H1 (cell line): ENCODE measurements at regions not wholly inside any gene's neighbourhood (a gene's known extent, or its start where the extent isn't known, plus 50 kb on each side); places are given as distances from the start of the nearest gene placed in this dataset.

ENCODE experiments used
- CTCF ChIA-PET: fragments of 300-600 bp; sonication (Branson Sonifier 250); formaldehyde crosslinking; loops from one replicate; lab custom pipeline; 2021; ENCODE audit not compliant: partially characterized antibody; lab: Charles Lee
- POLR2A ChIA-PET: fragments of 300-600 bp; sonication (Branson Sonifier 250); formaldehyde crosslinking; loops from one replicate; lab custom pipeline; 2021; ENCODE audit warnings: inconsistent platforms; ENCODE audit not compliant: partially characterized antibody; lab: Charles Lee
- DNase-seq, 2 experiments: peaks; one replicate each; pipeline versions ENCODE4 v3.0.0 to v3.0.0-alpha.2; 2010 to 2022; ENCODE audit warnings: low spot score in 2 of 2, low read depth in 1 of 2, mixed read lengths in 1 of 2
- FAIRE-seq: peaks from 2 replicates; lab custom pipeline; 2011; peaks lifted over from hg19 to GRCh38; lab: Jason Lieb, UNC
- H2AFZ ChIP-seq: 2 replicates; pipeline ENCODE4 v1.8.1; 2012; ENCODE audit warnings: low read length, inconsistent platforms
- H2AK5ac ChIP-seq: 2 replicates; pipeline ENCODE4 v1.6.1; 2013; ENCODE audit warnings: low read depth, low read length
- H2BK120ac ChIP-seq: replicated peaks from 2 replicates; pipeline ENCODE3; 2013; ENCODE audit warnings: low read depth, low read length, inconsistent platforms
- H2BK12ac ChIP-seq: 2 replicates; pipeline ENCODE4 v1.6.1; 2013; ENCODE audit warnings: low read depth, low read length
- H2BK15ac ChIP-seq: 2 replicates; pipeline ENCODE4 v1.6.1; 2013; ENCODE audit warnings: low read length
- H2BK20ac ChIP-seq: 2 replicates; pipeline ENCODE4 v1.6.1; 2013; ENCODE audit warnings: low read length
- H2BK5ac ChIP-seq: 2 replicates; pipeline ENCODE4 v1.6.1; 2013; ENCODE audit warnings: low read depth, low read length
- H3K14ac ChIP-seq: 2 replicates; pipeline ENCODE4 v1.6.1; 2013; ENCODE audit warnings: inconsistent platforms; ENCODE audit not compliant: insufficient read length
- H3K18ac ChIP-seq: 2 replicates; pipeline ENCODE4 v1.6.1; 2013; ENCODE audit warnings: low read length; ENCODE audit errors: extremely low read depth
- H3K23ac ChIP-seq: 2 replicates; pipeline ENCODE4 v1.6.1; 2013; ENCODE audit warnings: inconsistent platforms; ENCODE audit not compliant: insufficient read length
- H3K23me2 ChIP-seq: 2 replicates; pipeline ENCODE4 v1.6.1; 2013; ENCODE audit warnings: low read depth, low read length
- H3K27ac ChIP-seq: 2 replicates; pipeline ENCODE4 v1.6.1; 2011; ENCODE audit warnings: low read depth, low read length, inconsistent platforms
- H3K27me3 ChIP-seq, 4 experiments: replicated peaks in 1 of 4; 1 replicate in 1 of 4; 2 replicates in 3 of 4; pipeline versions ENCODE4 v1.6.1 to v1.8.1; 2011 to 2013; ENCODE audit warnings: low read length in 3 of 4, mild to moderate bottlenecking in 3 of 4, inconsistent platforms in 2 of 4, mixed read lengths in 2 of 4, moderate library complexity in 1 of 4; ENCODE audit not compliant: control insufficient read depth in 3 of 4, insufficient read depth in 3 of 4; ENCODE audit errors: extremely low read depth in 1 of 4
- H3K36me3 ChIP-seq, 4 experiments: 2 replicates each; pipeline versions ENCODE4 v1.6.1 to v1.8.1; 2011 to 2013; ENCODE audit warnings: mild to moderate bottlenecking in 4 of 4, low read length in 3 of 4, moderate library complexity in 2 of 4, control low read depth in 1 of 4, inconsistent platforms in 1 of 4; ENCODE audit not compliant: insufficient read depth in 4 of 4, control insufficient read depth in 2 of 4
- H3K4ac ChIP-seq: replicated peaks from 2 replicates; pipeline ENCODE3; 2013; ENCODE audit warnings: low read length, low read depth, mixed read lengths, inconsistent platforms; ENCODE audit not compliant: insufficient read length
- H3K4me1 ChIP-seq, 4 experiments: replicated peaks in 1 of 4; 1 replicate in 1 of 4; 2 replicates in 3 of 4; pipeline versions ENCODE4 v1.6.1 to v1.8.1; 2011 to 2013; ENCODE audit warnings: low read length in 3 of 4, inconsistent platforms in 2 of 4, mixed read lengths in 1 of 4; ENCODE audit not compliant: insufficient read depth in 4 of 4, control insufficient read depth in 3 of 4
- H3K4me2 ChIP-seq, 2 experiments: 2 replicates each; pipeline versions ENCODE4 v1.6.1 to v1.8.1; 2011 to 2013; ENCODE audit warnings: low read depth in 2 of 2, low read length in 2 of 2, control low read depth in 1 of 2, inconsistent platforms in 1 of 2, mild to moderate bottlenecking in 1 of 2; ENCODE audit not compliant: insufficient read depth in 1 of 2
- H3K4me3 ChIP-seq, 4 experiments: fragments of 200-600, 300-600 bp in 1 of 4; sonication (generic), shearing (Covaris generic), sonication (Bioruptor Twin) in 1 of 4; 2 replicates each; pipeline versions ENCODE4 v1.5.1 to v1.8.1; 2011 to 2016; ENCODE audit warnings: low read length in 4 of 4, low read depth in 3 of 4, control low read depth in 2 of 4, inconsistent platforms in 2 of 4, mild to moderate bottlenecking in 2 of 4, mixed read lengths in 1 of 4, moderate library complexity in 1 of 4; ENCODE audit not compliant: insufficient read depth in 2 of 4; ENCODE audit errors: extremely low read depth in 1 of 4
- H3K56ac ChIP-seq: replicated peaks from 2 replicates; pipeline ENCODE3; 2013; ENCODE audit warnings: low read depth, mild to moderate bottlenecking, mixed read lengths, low read length, inconsistent platforms; ENCODE audit not compliant: insufficient read length
- H3K79me1 ChIP-seq: 2 replicates; pipeline ENCODE4 v1.6.1; 2013; ENCODE audit warnings: low read depth, low read length, control low read depth
- H3K79me2 ChIP-seq, 2 experiments: 2 replicates each; pipeline versions ENCODE4 v1.6.1 to v1.8.1; 2012 to 2013; ENCODE audit warnings: low read length in 2 of 2, mild to moderate bottlenecking in 2 of 2, inconsistent platforms in 1 of 2; ENCODE audit not compliant: insufficient read depth in 2 of 2, control insufficient read depth in 1 of 2
- H3K9ac ChIP-seq, 4 experiments: replicated peaks in 1 of 4; 1 replicate in 1 of 4; 2 replicates in 3 of 4; pipeline versions ENCODE4 v1.6.1 to v1.8.1; 2011 to 2013; ENCODE audit warnings: low read depth in 3 of 4, low read length in 3 of 4, control low read depth in 2 of 4, mild to moderate bottlenecking in 2 of 4, moderate library complexity in 2 of 4, inconsistent platforms in 1 of 4; ENCODE audit errors: extremely low read depth in 1 of 4
- H3K9me3 ChIP-seq, 2 experiments: 2 replicates each; pipeline versions ENCODE4 v1.6.1 to v1.8.1; 2012 to 2013; ENCODE audit warnings: mild to moderate bottlenecking in 2 of 2, moderate library complexity in 2 of 2, control low read depth in 1 of 2, inconsistent platforms in 1 of 2, low read depth in 1 of 2, low read length in 1 of 2, mixed read lengths in 1 of 2; ENCODE audit not compliant: insufficient read depth in 2 of 2
- H4K20me1 ChIP-seq, 2 experiments: replicated peaks in 1 of 2; 2 replicates each; pipeline versions ENCODE3 to v1.8.1; 2011 to 2013; ENCODE audit warnings: inconsistent platforms in 2 of 2, low read length in 2 of 2, mild to moderate bottlenecking in 1 of 2; ENCODE audit not compliant: insufficient read depth in 2 of 2, control insufficient read depth in 1 of 2
- H4K5ac ChIP-seq: 2 replicates; pipeline ENCODE4 v1.6.1; 2013; ENCODE audit warnings: low read length, low read depth, mixed read lengths, inconsistent platforms; ENCODE audit not compliant: insufficient read length
- H4K8ac ChIP-seq: 2 replicates; pipeline ENCODE4 v1.8.0; 2013; ENCODE audit warnings: mild to moderate bottlenecking, moderate library complexity, low read length, inconsistent platforms; ENCODE audit not compliant: insufficient read depth; ENCODE audit errors: extremely low read depth
- H4K91ac ChIP-seq: replicated peaks from 2 replicates; pipeline ENCODE3; 2013; ENCODE audit warnings: low read length, mixed read lengths, inconsistent platforms; ENCODE audit not compliant: insufficient read length
- BACH1 ChIP-seq: IDR thresholded peaks from 2 replicates; pipeline ENCODE4 v1.6.1; 2012; ENCODE audit warnings: low read length, improper control_type of control experiment
- CBX8 ChIP-seq: fragments of 300-800, 300-1000 bp; sonication (generic); IDR thresholded peaks from 2 replicates; pipeline ENCODE4 v1.7.1; 2016; ENCODE audit warnings: low read depth, low read length, borderline replicate concordance
- CREB1 ChIP-seq: IDR thresholded peaks from 2 replicates; pipeline ENCODE4 v1.6.1; 2012; ENCODE audit warnings: inconsistent platforms
- GTF2F1 ChIP-seq: IDR thresholded peaks from 2 replicates; pipeline ENCODE4 v1.6.1; 2012; ENCODE audit warnings: low read depth, low read length, improper control_type of control experiment, borderline replicate concordance
- KDM1A ChIP-seq: fragments of 200-600, 300-600 bp; sonication (generic); IDR thresholded peaks from 2 replicates; pipeline ENCODE4 v1.7.1; 2016; ENCODE audit warnings: mild to moderate bottlenecking, low read length, borderline replicate concordance
- PHF8 ChIP-seq: fragments of 200-600 bp; sonication (generic); conservative IDR thresholded peaks from 2 replicates; pipeline ENCODE4 v1.7.1; 2012; ENCODE audit warnings: low read depth, mild to moderate bottlenecking, inconsistent platforms, low read length, moderate library complexity
- POLR2A ChIP-seq, 2 experiments: IDR thresholded peaks; 1 replicate in 1 of 2; 2 replicates in 1 of 2; pipeline ENCODE4 v1.6.1; 2011; ENCODE audit warnings: low read depth in 2 of 2, low read length in 2 of 2, mild to moderate bottlenecking in 2 of 2; ENCODE audit errors: control extremely low read depth in 1 of 2
- SUZ12 ChIP-seq: fragments of 200-600 bp; sonication (generic); IDR thresholded peaks from 2 replicates; pipeline ENCODE4 v1.6.1; 2012; ENCODE audit warnings: mild to moderate bottlenecking, inconsistent platforms, low read length, moderate library complexity, mixed read lengths
- TEAD4 ChIP-seq: IDR thresholded peaks from 2 replicates; pipeline ENCODE4 v1.6.1; 2012; ENCODE audit warnings: low read depth, low read length, inconsistent platforms, mixed read lengths
- ZNF274 ChIP-seq: IDR thresholded peaks from 2 replicates; pipeline ENCODE4 v1.7.0; 2012; ENCODE audit warnings: low read length, borderline replicate concordance; ENCODE audit errors: extremely low read depth
- WGBS, 2 experiments: shearing (Covaris generic) in 1 of 2; methylation state at CpG; one replicate each; pipeline versions ENCODE4 v1.1.6 to v1.1.7; 2013 to 2015; ENCODE audit warnings: low lambda C conversion rate in 2 of 2, mixed read lengths in 2 of 2, inconsistent platforms in 1 of 2, low coverage in 1 of 2, missing lambda C conversion rate in 1 of 2; ENCODE audit not compliant: insufficient replicate concordance in 2 of 2, insufficient coverage in 1 of 2, insufficient read length in 1 of 2; ENCODE audit errors: extremely low coverage in 1 of 2, missing lambda C conversion rate in 1 of 2; 5-methylcytosine and 5-hydroxymethylcytosine counted together
- TF ChIP-seq, protein P1 (sequence below): IDR thresholded peaks from 2 replicates; pipeline ENCODE4 v1.6.1; 2011; ENCODE audit warnings: low read depth, mild to moderate bottlenecking, low read length; ENCODE audit not compliant: insufficient read depth
- TF ChIP-seq, protein P2 (sequence below): IDR thresholded peaks from 2 replicates; pipeline ENCODE4 v1.6.1; 2011; ENCODE audit warnings: low read length, improper control_type of control experiment

DNA sequence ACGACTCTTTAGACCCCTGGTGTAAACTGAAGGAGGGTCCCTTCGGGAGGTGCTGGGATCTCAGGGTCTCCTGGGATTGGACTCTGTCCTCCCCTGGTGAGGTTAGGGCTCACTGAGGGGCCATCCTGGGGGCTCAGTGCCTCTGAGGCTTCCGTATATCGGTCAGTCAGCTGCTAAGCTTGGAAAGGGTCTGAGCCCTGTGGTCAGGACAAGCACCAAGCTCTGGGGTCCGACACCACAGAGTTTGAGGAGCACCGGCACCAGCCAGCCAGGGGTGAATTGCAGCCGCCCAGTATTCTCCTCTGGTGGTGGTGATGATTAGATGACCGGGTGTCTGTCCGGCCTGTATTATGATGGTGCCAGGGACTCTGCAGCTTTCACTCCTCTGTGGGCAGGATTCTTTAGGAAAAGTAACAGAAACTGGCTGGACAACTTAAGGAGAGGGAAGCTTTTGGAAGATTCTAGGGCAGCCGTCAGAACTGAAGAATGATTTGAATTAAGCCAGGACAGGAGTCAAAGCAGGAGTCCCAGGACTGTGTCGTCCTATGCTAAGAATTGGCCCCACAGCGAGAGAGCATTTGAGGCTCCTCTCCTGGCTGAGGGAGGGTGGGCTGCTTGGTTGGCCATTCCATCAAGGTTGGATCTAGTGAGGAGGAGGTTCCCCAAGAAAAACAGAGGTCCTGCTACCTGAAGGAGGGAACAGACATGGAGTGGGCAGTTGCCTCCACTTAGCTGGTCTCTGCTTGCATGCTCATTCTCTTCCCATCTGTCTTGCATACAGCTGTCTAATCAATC is 158.6 kb upstream of the HS6ST1 start:
- no peak overlapping the region for H2AFZ ChIP-seq
- no peak overlapping the region for H3K18ac ChIP-seq
- H3K36me3 ChIP-seq: no peaks in the 10 kb centered on the region
- no peaks in the 10 kb centered on the region for H3K79me2 ChIP-seq
- FAIRE-seq (no peak), DNase-seq (peak in 1 of 2 experiments; percentile 33)
- H3K23ac ChIP-seq: no peak overlapping the region
- no peaks in the 10 kb centered on the region for H4K20me1 ChIP-seq
- H3K14ac ChIP-seq: no peak overlapping the region
- H2BK15ac ChIP-seq: no peak overlapping the region
- H3K9ac ChIP-seq: no peak overlapping the region
- no peak overlapping the region for H2BK12ac ChIP-seq
- H4K8ac ChIP-seq: peak overlapping the region; percentile 11; the same call in 1 of the 2 replicates
- ChIA-PET CTCF (interaction anchor here (0.5 to 1.2 kb wide), 4 partner anchors 8 to 908 kb away, joined by 3 to 5 read pairs (median 3); no protein-coding TSS in a partner anchor), POLR2A (interaction anchor here (1.5 kb wide), 1 partner anchor 15 kb away, joined by 3 read pairs; no protein-coding TSS in a partner anchor)
- no peak overlapping the region for H2BK5ac ChIP-seq
- H3K79me1 ChIP-seq: no peaks in the 10 kb centered on the region
- no peak overlapping the region for H3K4me2 ChIP-seq
- no peaks in the 10 kb centered on the region for H3K23me2 ChIP-seq
- H3K27me3 ChIP-seq: no peaks in the 10 kb centered on the region
- H2BK120ac ChIP-seq: no peak overlapping the region
- no peak overlapping the region for H3K27ac ChIP-seq
- peaks cover 0 to 7% (median 0%) of the 10 kb centered on the region in 4 experiments; a peak in 3 of 7 replicates for H3K4me1 ChIP-seq
- no peak overlapping the region for H2AK5ac ChIP-seq
- H3K4ac ChIP-seq: no peak overlapping the region
- H4K91ac ChIP-seq: no peak overlapping the region
- H3K4me3 ChIP-seq: no peak overlapping the region
- no peak overlapping the region for H2BK20ac ChIP-seq
- H3K9me3 ChIP-seq: no peaks in the 10 kb centered on the region
- no peak overlapping the region for H4K5ac ChIP-seq
- H3K56ac ChIP-seq: no peak overlapping the region
- 94% methylated on average over 10 of the region's 12 CpGs; no CpG with 5 or more reads in 1 of the 2 experiments for WGBS, 2 experiments
- TF ChIP-seq CREB1 (no peak), GTF2F1 (no peak), PHF8 (no peak), BACH1 (no peak), POLR2A (IDR thresholded peaks at IDR 0.05; ENCODE audit: control extremely low read depth in 1 of 2, low read depth in 2 of 2, low read length in 2 of 2) (no peak), KDM1A (no peak), SUZ12 (no peak), TEAD4 (no peak), ZNF274 (no peak), CBX8 (no peak)
- TF ChIP-seq, protein P1, sequence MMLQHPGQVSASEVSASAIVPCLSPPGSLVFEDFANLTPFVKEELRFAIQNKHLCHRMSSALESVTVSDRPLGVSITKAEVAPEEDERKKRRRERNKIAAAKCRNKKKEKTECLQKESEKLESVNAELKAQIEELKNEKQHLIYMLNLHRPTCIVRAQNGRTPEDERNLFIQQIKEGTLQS: no peak
- TF ChIP-seq, protein P2, sequence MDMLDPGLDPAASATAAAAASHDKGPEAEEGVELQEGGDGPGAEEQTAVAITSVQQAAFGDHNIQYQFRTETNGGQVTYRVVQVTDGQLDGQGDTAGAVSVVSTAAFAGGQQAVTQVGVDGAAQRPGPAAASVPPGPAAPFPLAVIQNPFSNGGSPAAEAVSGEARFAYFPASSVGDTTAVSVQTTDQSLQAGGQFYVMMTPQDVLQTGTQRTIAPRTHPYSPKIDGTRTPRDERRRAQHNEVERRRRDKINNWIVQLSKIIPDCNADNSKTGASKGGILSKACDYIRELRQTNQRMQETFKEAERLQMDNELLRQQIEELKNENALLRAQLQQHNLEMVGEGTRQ: no peak
